DOHH2 (cell line): ENCODE measurements at regions not wholly inside any gene's neighbourhood (a gene's known extent, or its start where the extent isn't known, plus 50 kb on each side); places are given as distances from the start of the nearest gene placed in this dataset.
"Not testable (repeated sequence)": the region's sequence is repeated elsewhere in the genome, so short reads cannot be mapped to it uniquely, and the experiment has no call there.

ENCODE experiments used
- EZH2phosphoT487 ChIP-seq: fragments of 200-600 bp; sonication (generic); IDR thresholded peaks from 2 replicates; pipeline ENCODE4 v1.6.1; 2017; ENCODE audit warnings: borderline replicate concordance, mild to moderate bottlenecking, antibody characterized with exemption, low read length, moderate library complexity, mixed read lengths
- TF ChIP-seq, protein P1 (sequence below): fragments of 200-600 bp; sonication (generic); IDR thresholded peaks from one replicate; pipeline ENCODE4 v1.5.1; 2014; ENCODE audit warnings: antibody characterized with exemption, mild to moderate bottlenecking, low read depth, low read length; ENCODE audit not compliant: poor library complexity, severe bottlenecking

- TF ChIP-seq, protein P1, sequence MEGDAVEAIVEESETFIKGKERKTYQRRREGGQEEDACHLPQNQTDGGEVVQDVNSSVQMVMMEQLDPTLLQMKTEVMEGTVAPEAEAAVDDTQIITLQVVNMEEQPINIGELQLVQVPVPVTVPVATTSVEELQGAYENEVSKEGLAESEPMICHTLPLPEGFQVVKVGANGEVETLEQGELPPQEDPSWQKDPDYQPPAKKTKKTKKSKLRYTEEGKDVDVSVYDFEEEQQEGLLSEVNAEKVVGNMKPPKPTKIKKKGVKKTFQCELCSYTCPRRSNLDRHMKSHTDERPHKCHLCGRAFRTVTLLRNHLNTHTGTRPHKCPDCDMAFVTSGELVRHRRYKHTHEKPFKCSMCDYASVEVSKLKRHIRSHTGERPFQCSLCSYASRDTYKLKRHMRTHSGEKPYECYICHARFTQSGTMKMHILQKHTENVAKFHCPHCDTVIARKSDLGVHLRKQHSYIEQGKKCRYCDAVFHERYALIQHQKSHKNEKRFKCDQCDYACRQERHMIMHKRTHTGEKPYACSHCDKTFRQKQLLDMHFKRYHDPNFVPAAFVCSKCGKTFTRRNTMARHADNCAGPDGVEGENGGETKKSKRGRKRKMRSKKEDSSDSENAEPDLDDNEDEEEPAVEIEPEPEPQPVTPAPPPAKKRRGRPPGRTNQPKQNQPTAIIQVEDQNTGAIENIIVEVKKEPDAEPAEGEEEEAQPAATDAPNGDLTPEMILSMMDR: not testable (repeated sequence)
- TF ChIP-seq EZH2phosphoT487: not testable (repeated sequence)
Measured at GRCh38 chr11:71748965-71749620, 83.9 kb upstream of the DEFB108B start.
